Ishikawa (cell line): ENCODE measurements at regions not wholly inside any gene's neighbourhood (a gene's known extent, or its start where the extent isn't known, plus 50 kb on each side); places are given as distances from the start of the nearest gene placed in this dataset.

Source experiments
- EGR1 ChIP-seq: IDR thresholded peaks from 2 replicates; pipeline ENCODE4 v1.6.1; 2012
- EP300 ChIP-seq: IDR thresholded peaks from 2 replicates; pipeline ENCODE4 v1.6.1; 2012; ENCODE audit warnings: borderline replicate concordance
- YY1 ChIP-seq: IDR thresholded peaks from 2 replicates; pipeline ENCODE4 v1.6.1; 2012; ENCODE audit warnings: low read depth
- TF ChIP-seq, protein P1 (sequence below): IDR thresholded peaks from 2 replicates; pipeline ENCODE4 v1.6.1; 2012
- TF ChIP-seq, protein P2 (sequence below): IDR thresholded peaks from 2 replicates; pipeline ENCODE4 v1.6.1; 2012; ENCODE audit warnings: low read depth, mild to moderate bottlenecking

DNA sequence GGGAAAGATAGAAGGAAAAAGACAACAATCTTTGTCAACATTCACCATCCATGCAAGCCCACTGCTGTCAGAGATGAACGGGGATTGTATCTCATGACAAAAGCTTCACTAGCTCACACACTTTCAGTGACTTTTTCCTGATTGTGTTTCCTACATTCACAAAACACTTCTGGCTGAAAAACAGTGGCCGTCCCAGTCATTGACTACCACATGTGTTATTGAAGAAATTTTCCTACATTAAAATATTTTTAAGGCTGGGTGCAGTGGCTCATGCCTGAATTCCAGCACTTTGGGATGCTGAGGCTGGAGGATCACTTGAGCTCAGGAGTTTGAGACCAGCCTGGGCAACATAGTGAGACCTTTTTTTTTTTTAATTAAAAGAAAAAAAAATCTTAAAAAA is 90.9 kb downstream of the MOGAT1 start:
- TF ChIP-seq YY1 (no peak), EGR1 (no peak), EP300 (no peak)
- TF ChIP-seq, protein P1, sequence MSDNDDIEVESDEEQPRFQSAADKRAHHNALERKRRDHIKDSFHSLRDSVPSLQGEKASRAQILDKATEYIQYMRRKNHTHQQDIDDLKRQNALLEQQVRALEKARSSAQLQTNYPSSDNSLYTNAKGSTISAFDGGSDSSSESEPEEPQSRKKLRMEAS, result no peak
- TF ChIP-seq, protein P2, sequence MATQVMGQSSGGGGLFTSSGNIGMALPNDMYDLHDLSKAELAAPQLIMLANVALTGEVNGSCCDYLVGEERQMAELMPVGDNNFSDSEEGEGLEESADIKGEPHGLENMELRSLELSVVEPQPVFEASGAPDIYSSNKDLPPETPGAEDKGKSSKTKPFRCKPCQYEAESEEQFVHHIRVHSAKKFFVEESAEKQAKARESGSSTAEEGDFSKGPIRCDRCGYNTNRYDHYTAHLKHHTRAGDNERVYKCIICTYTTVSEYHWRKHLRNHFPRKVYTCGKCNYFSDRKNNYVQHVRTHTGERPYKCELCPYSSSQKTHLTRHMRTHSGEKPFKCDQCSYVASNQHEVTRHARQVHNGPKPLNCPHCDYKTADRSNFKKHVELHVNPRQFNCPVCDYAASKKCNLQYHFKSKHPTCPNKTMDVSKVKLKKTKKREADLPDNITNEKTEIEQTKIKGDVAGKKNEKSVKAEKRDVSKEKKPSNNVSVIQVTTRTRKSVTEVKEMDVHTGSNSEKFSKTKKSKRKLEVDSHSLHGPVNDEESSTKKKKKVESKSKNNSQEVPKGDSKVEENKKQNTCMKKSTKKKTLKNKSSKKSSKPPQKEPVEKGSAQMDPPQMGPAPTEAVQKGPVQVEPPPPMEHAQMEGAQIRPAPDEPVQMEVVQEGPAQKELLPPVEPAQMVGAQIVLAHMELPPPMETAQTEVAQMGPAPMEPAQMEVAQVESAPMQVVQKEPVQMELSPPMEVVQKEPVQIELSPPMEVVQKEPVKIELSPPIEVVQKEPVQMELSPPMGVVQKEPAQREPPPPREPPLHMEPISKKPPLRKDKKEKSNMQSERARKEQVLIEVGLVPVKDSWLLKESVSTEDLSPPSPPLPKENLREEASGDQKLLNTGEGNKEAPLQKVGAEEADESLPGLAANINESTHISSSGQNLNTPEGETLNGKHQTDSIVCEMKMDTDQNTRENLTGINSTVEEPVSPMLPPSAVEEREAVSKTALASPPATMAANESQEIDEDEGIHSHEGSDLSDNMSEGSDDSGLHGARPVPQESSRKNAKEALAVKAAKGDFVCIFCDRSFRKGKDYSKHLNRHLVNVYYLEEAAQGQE, result no peak
